ENCODE measurements at regions not wholly inside any gene's neighbourhood (a gene's known extent, or its start where the extent isn't known, plus 50 kb on each side); places are given as distances from the start of the nearest gene placed in this dataset.

GRCh38 chr1:234963904-234964702 lies 164.5 kb downstream of the TOMM20 start (continued):
- peak; percentile 44; the same call in 1 of the 2 replicates for TF ChIP-seq ETV5 (CRISPR knock-in tag; IDR thresholded peaks at IDR 0.05; ENCODE audit: borderline replicate concordance)
- peak; percentile 51 for TF ChIP-seq XRCC5 (optimal IDR thresholded peaks at IDR 0.05; ENCODE audit: low read length)
- TF ChIP-seq RARG (CRISPR knock-in tag; IDR thresholded peaks at IDR 0.05; ENCODE audit: low read depth): no peak
- TF ChIP-seq GLI4 (CRISPR knock-in tag; IDR thresholded peaks at IDR 0.05; ENCODE audit: borderline replicate concordance): no peak
- TF ChIP-seq KLF16 (CRISPR knock-in tag; IDR thresholded peaks at IDR 0.05): no peak; a peak in 1 of 4 replicates
- no peak for TF ChIP-seq WIZ (CRISPR knock-in tag; IDR thresholded peaks at IDR 0.05)
- TF ChIP-seq ZSCAN29 (CRISPR knock-in tag; conservative IDR thresholded peaks at IDR 0.05): no peak
- TF ChIP-seq U2AF2 (IDR thresholded peaks at IDR 0.05; ENCODE audit: low read depth, low read length): no peak
- TF ChIP-seq SP140L (CRISPR knock-in tag; IDR thresholded peaks at IDR 0.05; ENCODE audit: borderline replicate concordance): no peak
- TF ChIP-seq CC2D1A (CRISPR knock-in tag; IDR thresholded peaks at IDR 0.05): no peak
- TF ChIP-seq ZNF264 (CRISPR knock-in tag; IDR thresholded peaks at IDR 0.05): no peak
- TF ChIP-seq ZMAT3 (CRISPR knock-in tag; conservative IDR thresholded peaks at IDR 0.05): no peak
- no peak for TF ChIP-seq TERF1 (CRISPR knock-in tag; IDR thresholded peaks at IDR 0.05)
- TF ChIP-seq KDM2A (CRISPR knock-in tag; IDR thresholded peaks at IDR 0.05; ENCODE audit: borderline replicate concordance, low read depth): peak; percentile 32; the same call in 1 of the 2 replicates
- peak; percentile 67 for TF ChIP-seq YY1 (IDR thresholded peaks at IDR 0.05; ENCODE audit: insufficient read depth, insufficient replicate concordance, low read depth, low read length)
- TF ChIP-seq HMGXB4 (CRISPR knock-in tag; IDR thresholded peaks at IDR 0.05; ENCODE audit: borderline replicate concordance in 1 of 2, low read depth in 1 of 2): peak; percentile 13 to 17; a peak in 1 of 4 replicates
- TF ChIP-seq SMARCC2 (IDR thresholded peaks at IDR 0.05): no peak
- no peak for TF ChIP-seq TCF7 (IDR thresholded peaks at IDR 0.05; ENCODE audit: low read depth)
- TF ChIP-seq SNAPC5 (CRISPR knock-in tag; IDR thresholded peaks at IDR 0.05; ENCODE audit: borderline replicate concordance): no peak
- no peak for TF ChIP-seq MED13 (CRISPR knock-in tag; IDR thresholded peaks at IDR 0.05)
- TF ChIP-seq TARDBP (CRISPR knock-in tag; IDR thresholded peaks at IDR 0.05): peak; percentile 75
- TF ChIP-seq ZNF280D (CRISPR knock-in tag; IDR thresholded peaks at IDR 0.05): peak; percentile 85
